Gastroesophageal sphincter (tissue), 3 donors: ENCODE measurements at regions not wholly inside any gene's neighbourhood (a gene's known extent, or its start where the extent isn't known, plus 50 kb on each side); places are given as distances from the start of the nearest gene placed in this dataset.

Experiments used
- EP300 ChIP-seq: sonication (generic); formaldehyde crosslinking; IDR thresholded peaks from one replicate; pipeline ENCODE4 v1.6.1; 2017; ENCODE audit warnings: antibody characterized with exemption, mild to moderate bottlenecking
- POLR2A ChIP-seq, 2 donors: fragments of 450-650 bp; IDR thresholded peaks; one replicate each; pipeline ENCODE4 v1.6.1; 2017; ENCODE audit warnings: antibody characterized with exemption in 2 of 2, mild to moderate bottlenecking in 2 of 2, moderate library complexity in 1 of 2
- POLR2AphosphoS5 ChIP-seq: sonication (generic); formaldehyde crosslinking; IDR thresholded peaks from one replicate; pipeline ENCODE4 v1.6.1; 2017; ENCODE audit warnings: antibody characterized with exemption
- TF ChIP-seq, protein P1 (sequence below), 4 experiments: fragments of 200-600 bp in 2 of 4; fragments of 450-650 bp in 2 of 4; sonication (generic) in 1 of 4; IDR thresholded peaks; one replicate each; pipeline ENCODE4 v1.5.1; 2017 to 2019; ENCODE audit warnings: antibody characterized with exemption in 4 of 4, mild to moderate bottlenecking in 2 of 4, moderate library complexity in 2 of 4

DNA sequence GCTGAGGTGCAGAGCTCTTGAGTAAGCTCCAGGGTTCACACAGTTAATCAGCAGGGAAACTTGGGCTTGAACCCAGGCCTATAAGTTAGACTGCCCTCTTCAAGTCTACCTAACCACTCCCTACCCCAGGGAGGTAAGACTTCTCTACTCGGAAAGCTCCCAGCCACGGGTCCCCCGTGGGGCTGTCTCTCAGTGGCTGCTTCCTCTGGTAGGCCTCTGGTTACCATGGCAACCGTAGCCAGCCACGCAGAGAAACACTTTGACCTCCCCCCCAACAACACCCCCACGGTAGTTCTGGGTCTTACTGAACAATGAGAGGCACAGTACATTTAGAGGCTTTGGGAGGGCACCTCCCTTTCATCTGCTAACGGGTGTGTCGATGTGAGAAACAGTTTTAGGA lies 245.2 kb downstream of the AACS start:
- TF ChIP-seq POLR2A (IDR thresholded peaks at IDR 0.05) = no peak
- TF ChIP-seq, protein P1, sequence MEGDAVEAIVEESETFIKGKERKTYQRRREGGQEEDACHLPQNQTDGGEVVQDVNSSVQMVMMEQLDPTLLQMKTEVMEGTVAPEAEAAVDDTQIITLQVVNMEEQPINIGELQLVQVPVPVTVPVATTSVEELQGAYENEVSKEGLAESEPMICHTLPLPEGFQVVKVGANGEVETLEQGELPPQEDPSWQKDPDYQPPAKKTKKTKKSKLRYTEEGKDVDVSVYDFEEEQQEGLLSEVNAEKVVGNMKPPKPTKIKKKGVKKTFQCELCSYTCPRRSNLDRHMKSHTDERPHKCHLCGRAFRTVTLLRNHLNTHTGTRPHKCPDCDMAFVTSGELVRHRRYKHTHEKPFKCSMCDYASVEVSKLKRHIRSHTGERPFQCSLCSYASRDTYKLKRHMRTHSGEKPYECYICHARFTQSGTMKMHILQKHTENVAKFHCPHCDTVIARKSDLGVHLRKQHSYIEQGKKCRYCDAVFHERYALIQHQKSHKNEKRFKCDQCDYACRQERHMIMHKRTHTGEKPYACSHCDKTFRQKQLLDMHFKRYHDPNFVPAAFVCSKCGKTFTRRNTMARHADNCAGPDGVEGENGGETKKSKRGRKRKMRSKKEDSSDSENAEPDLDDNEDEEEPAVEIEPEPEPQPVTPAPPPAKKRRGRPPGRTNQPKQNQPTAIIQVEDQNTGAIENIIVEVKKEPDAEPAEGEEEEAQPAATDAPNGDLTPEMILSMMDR (IDR thresholded peaks at IDR 0.05) = no peak
- TF ChIP-seq POLR2AphosphoS5 = no peak
- no peak for TF ChIP-seq EP300
